GM12864 (cell line): ENCODE measurements at regions not wholly inside any gene's neighbourhood (a gene's known extent, or its start where the extent isn't known, plus 50 kb on each side); places are given as distances from the start of the nearest gene placed in this dataset.

ENCODE experiments used
- DNase-seq: peaks from one replicate; pipeline ENCODE4 v3.0.0-alpha.2; 2011; ENCODE audit warnings: low read depth
- H3K4me3 ChIP-seq: 2 replicates; pipeline ENCODE4 v1.5.1; 2011; ENCODE audit warnings: mild to moderate bottlenecking, low read depth, low read length, control low read depth
- TF ChIP-seq, protein P1 (sequence below): IDR thresholded peaks from 2 replicates; pipeline ENCODE4 v1.5.1; 2011; ENCODE audit warnings: low read depth, mild to moderate bottlenecking, moderate library complexity, low read length, control low read depth, inconsistent platforms; ENCODE audit errors: missing control alignments

DNA sequence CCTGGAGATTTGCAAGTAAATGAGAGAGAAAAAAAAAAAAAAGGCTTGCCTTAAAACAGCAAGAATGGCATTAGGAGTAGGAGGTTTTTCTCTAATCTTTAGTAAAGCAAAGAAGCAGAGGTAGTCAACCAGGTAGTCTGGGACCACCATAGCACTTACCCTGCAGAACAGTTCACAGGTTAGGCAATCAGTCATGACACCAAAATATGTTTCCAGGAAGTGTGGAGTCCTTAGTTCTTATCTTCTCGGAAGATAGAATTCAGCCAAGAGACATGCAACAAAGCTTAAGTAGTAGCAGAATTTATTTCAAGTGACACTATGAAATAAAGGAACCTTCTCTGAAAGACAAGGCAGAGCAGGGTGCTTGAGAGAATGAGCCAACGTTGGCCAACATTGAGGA, 295.8 kb downstream of the IPO8 start:
- TF ChIP-seq, protein P1, sequence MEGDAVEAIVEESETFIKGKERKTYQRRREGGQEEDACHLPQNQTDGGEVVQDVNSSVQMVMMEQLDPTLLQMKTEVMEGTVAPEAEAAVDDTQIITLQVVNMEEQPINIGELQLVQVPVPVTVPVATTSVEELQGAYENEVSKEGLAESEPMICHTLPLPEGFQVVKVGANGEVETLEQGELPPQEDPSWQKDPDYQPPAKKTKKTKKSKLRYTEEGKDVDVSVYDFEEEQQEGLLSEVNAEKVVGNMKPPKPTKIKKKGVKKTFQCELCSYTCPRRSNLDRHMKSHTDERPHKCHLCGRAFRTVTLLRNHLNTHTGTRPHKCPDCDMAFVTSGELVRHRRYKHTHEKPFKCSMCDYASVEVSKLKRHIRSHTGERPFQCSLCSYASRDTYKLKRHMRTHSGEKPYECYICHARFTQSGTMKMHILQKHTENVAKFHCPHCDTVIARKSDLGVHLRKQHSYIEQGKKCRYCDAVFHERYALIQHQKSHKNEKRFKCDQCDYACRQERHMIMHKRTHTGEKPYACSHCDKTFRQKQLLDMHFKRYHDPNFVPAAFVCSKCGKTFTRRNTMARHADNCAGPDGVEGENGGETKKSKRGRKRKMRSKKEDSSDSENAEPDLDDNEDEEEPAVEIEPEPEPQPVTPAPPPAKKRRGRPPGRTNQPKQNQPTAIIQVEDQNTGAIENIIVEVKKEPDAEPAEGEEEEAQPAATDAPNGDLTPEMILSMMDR = no peak
- DNase-seq = no peak
- H3K4me3 ChIP-seq = no peak overlapping the region

- TF ChIP-seq, protein P1 = no peak
- no peak overlapping the region for H3K4me3 ChIP-seq
- no peak for DNase-seq
These were observed 299.1 kb downstream of the IPO8 start for GRCh38 chr12:30396576-30396975.

DNA sequence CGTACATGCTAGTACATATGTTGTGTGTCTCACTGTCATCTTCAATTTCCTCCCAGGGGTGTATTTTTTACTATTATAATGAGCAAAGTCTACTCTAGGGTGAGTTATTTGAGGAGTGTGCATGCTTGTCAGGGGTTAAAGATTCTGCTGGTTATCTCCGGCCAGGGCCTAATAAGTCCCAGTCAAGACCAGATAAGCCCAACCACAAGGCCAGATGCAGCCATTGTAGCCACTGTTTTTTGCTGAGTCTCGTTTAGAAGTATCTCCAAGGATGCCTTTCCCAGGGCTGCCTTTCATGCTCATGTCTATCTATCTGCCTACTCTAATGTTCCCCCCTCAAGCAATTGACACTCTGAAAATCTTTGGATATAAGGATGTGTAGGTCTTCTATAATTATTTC, 300.5 kb downstream of the IPO8 start:
- TF ChIP-seq, protein P1 = no peak
- no peak for DNase-seq
- no peak overlapping the region for H3K4me3 ChIP-seq

DNA sequence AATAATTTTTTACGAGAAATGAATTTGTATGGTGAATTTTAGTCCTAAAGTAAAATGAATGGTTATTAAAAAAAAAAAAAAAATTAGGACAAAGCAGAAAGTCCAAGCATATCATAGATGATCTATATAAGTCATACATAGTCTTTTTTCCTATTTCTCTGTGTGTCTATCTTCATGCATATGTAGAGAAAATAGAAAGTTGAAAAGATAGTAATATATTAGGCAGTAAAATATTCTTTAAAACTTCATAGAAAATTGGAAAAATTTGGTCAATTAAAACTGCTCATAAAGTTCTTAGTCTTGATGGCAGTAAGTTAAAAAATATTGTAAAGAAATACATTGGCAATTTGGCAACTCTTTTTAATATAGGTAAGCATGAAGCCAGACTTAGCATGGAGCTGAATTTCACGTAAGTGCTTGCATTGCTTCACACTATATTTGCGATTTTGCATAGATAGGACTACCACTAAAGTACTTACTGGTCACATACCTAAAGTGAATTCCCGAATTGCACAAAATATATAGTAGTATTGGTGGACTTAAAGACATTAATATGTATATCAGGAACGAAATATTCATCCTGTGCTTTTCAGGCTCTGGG, 303.8 kb downstream of the IPO8 start:
- TF ChIP-seq, protein P1 = no peak
- no peak for DNase-seq

GRCh38 chr12:30385706-30386105, 310.0 kb downstream of the IPO8 start:
- H3K4me3 ChIP-seq = no peak overlapping the region
- DNase-seq = no peak
- TF ChIP-seq, protein P1 = no peak

More for the DNA sequence above, 303.8 kb downstream of the IPO8 start:
- no peak overlapping the region for H3K4me3 ChIP-seq

- no peak for DNase-seq
- no peak overlapping the region for H3K4me3 ChIP-seq
- TF ChIP-seq, protein P1 = no peak
These were observed 310.7 kb downstream of the IPO8 start for GRCh38 chr12:30384976-30385375.

DNA sequence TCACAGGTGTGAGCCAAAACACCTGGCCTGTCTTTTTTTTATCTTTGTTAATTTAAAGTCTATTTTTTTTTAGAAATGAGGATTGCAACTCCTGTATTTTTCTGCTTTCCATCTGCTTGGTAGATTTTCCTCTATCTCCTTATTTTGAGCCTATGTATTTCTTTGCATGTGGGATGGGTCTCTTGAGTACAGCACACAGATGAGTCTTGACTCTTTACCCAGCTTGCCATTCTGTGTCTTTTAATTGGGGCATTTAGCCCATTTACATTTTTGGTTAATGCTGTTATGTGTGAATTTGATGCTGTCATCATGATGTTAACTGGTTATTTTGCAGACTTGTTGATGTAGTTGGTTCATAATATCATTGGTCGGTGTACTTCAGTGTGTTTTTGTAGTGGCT, 317.4 kb downstream of the IPO8 start:
- TF ChIP-seq, protein P1 = no peak
- H3K4me3 ChIP-seq = no peak overlapping the region
- DNase-seq = no peak
